Upper lobe of left lung (tissue), 6 donors: ENCODE measurements at regions not wholly inside any gene's neighbourhood (a gene's known extent, or its start where the extent isn't known, plus 50 kb on each side); places are given as distances from the start of the nearest gene placed in this dataset.
"Not testable (repeated sequence)": the region's sequence is repeated elsewhere in the genome, so short reads cannot be mapped to it uniquely, and the experiment has no call there.

ENCODE experiments used
- ATAC-seq, 2 donors: fragments of 200-7000 bp; cut with Tn5 transposase; one replicate each; pipeline ENCODE4 v1.9.1; 2022; ENCODE audit warnings: mild to moderate bottlenecking in 2 of 2, moderate library complexity in 2 of 2; ENCODE audit not compliant: low FRiP score in 2 of 2
- DNase-seq, 2 donors: peaks; one replicate each; pipeline ENCODE4 v3.0.0-alpha.2; 2019 to 2020
- H3K27ac ChIP-seq, 4 donors: fragments of 200-600 bp; sonication (generic); one replicate each; pipeline ENCODE4 v1.5.1; 2016 to 2019
- H3K27me3 ChIP-seq, 4 donors: fragments of 200-600 bp; sonication (generic); one replicate each; pipeline ENCODE4 v1.5.1; 2017 to 2019
- H3K36me3 ChIP-seq, 4 donors: fragments of 200-600 bp; sonication (generic); one replicate each; pipeline ENCODE4 v1.5.1; 2016 to 2019
- H3K4me1 ChIP-seq, 4 donors: fragments of 200-600 bp; sonication (generic); one replicate each; pipeline ENCODE4 v1.5.1; 2018 to 2019
- H3K4me3 ChIP-seq, 4 donors: fragments of 200-600 bp; sonication (generic); one replicate each; pipeline ENCODE4 v1.5.1; 2017 to 2019; ENCODE audit warnings: mild to moderate bottlenecking in 2 of 4, moderate library complexity in 1 of 4
- H3K9me3 ChIP-seq, 4 donors: fragments of 200-600 bp; sonication (generic); one replicate each; pipeline ENCODE4 v1.5.1; 2018 to 2019
- EP300 ChIP-seq, 4 donors: sonication (generic); formaldehyde crosslinking; IDR thresholded peaks; one replicate each; pipeline ENCODE4 v1.5.1; 2017; ENCODE audit warnings: antibody characterized with exemption in 4 of 4, control low read depth in 2 of 4
- POLR2A ChIP-seq, 4 donors: fragments of 450-650 bp; IDR thresholded peaks; one replicate each; pipeline ENCODE4 v1.5.1; 2016 to 2017; ENCODE audit warnings: antibody characterized with exemption in 4 of 4, mild to moderate bottlenecking in 2 of 4
- POLR2AphosphoS5 ChIP-seq, 2 donors: sonication (generic); formaldehyde crosslinking; IDR thresholded peaks; one replicate each; pipeline ENCODE4 v1.5.1; 2017; ENCODE audit warnings: antibody characterized with exemption in 2 of 2
- WGBS, 2 donors: methylation state at CpG; one replicate each; pipeline ENCODE4 v1.1.5; 2017 to 2018; 5-methylcytosine and 5-hydroxymethylcytosine counted together
- TF ChIP-seq, protein P1 (sequence below), 6 experiments: fragments of 450-650 bp in 4 of 6; fragments of 200-600 bp in 2 of 6; sonication (generic) in 2 of 6; IDR thresholded peaks; one replicate each; pipeline ENCODE4 v1.5.1; 2016 to 2019; ENCODE audit warnings: antibody characterized with exemption in 6 of 6
- donor health status: DM: no; HTN: no; CAD: no; lungs with moderate emphysema.
- donor health status: DM: no; HTN: yes; CAD: no; lungs with severe emphysema.

DNA sequence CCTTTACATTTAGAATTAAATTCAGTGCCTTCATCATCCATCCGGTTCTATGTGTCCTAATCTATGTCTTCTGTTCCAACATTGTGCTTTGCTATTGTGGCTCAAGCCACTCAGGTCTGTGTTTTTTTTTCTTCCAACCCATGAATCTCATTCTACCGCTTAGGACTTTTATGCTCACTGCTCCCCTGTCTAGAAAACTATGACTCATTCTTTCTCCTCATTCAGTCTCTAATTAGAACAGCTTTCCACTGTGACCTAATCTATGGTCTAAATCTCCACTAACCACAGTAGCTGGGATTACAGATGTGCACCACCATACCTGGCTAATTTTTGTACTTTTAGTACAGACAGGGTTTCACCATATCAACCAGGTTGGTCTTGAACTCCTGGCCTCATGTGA, 418.7 kb downstream of the KCNJ2 start:
- no peak for DNase-seq
- TF ChIP-seq POLR2AphosphoS5 (IDR thresholded peaks at IDR 0.05) (no peak), EP300 (IDR thresholded peaks at IDR 0.05) (no peak), POLR2A (IDR thresholded peaks at IDR 0.05) (no peak)
- TF ChIP-seq, protein P1, sequence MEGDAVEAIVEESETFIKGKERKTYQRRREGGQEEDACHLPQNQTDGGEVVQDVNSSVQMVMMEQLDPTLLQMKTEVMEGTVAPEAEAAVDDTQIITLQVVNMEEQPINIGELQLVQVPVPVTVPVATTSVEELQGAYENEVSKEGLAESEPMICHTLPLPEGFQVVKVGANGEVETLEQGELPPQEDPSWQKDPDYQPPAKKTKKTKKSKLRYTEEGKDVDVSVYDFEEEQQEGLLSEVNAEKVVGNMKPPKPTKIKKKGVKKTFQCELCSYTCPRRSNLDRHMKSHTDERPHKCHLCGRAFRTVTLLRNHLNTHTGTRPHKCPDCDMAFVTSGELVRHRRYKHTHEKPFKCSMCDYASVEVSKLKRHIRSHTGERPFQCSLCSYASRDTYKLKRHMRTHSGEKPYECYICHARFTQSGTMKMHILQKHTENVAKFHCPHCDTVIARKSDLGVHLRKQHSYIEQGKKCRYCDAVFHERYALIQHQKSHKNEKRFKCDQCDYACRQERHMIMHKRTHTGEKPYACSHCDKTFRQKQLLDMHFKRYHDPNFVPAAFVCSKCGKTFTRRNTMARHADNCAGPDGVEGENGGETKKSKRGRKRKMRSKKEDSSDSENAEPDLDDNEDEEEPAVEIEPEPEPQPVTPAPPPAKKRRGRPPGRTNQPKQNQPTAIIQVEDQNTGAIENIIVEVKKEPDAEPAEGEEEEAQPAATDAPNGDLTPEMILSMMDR (IDR thresholded peaks at IDR 0.05): no peak

DNA sequence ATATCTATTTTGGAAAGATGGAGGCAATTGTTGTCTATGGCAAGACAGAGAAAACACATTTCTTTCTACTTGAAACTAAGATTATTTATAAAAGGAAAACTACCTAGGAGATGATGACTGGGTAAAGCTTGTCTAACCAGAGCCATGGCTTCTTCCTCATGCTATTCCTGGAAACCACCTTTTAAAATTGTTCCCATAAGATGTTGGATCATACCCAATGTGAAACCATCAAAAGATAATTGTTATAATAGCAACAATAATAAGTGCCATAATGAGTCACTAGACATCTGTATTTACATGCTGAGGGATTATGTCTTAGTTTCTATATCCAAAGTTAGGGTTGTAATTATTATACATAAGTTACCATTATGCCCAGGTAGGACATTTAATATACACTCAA, 428.4 kb downstream of the KCNJ2 start:
- no peaks in the 10 kb centered on the region for H3K36me3 ChIP-seq
- H3K4me1 ChIP-seq: no peaks in the 10 kb centered on the region
- H3K9me3 ChIP-seq: no peaks in the 10 kb centered on the region
- H3K4me3 ChIP-seq: no peak overlapping the region
- no peak overlapping the region for H3K27ac ChIP-seq
- no peak for ATAC-seq
- no peak for DNase-seq
- no peaks in the 10 kb centered on the region for H3K27me3 ChIP-seq
- TF ChIP-seq POLR2AphosphoS5 (IDR thresholded peaks at IDR 0.05) (no peak), POLR2A (IDR thresholded peaks at IDR 0.05) (no peak), EP300 (IDR thresholded peaks at IDR 0.05) (no peak)
- TF ChIP-seq, protein P1 (IDR thresholded peaks at IDR 0.05): no peak

More for the DNA sequence above, 418.7 kb downstream of the KCNJ2 start:
- H3K36me3 ChIP-seq: no peaks in the 10 kb centered on the region
- H3K27me3 ChIP-seq: no peaks in the 10 kb centered on the region
- H3K4me3 ChIP-seq: no peak overlapping the region
- 92 to 95% methylated on average over 2 of the region's 2 CpGs for WGBS, 2 donors
- no peak for ATAC-seq
- H3K4me1 ChIP-seq: no peaks in the 10 kb centered on the region
- H3K27ac ChIP-seq: no peak overlapping the region
- H3K9me3 ChIP-seq: no peaks in the 10 kb centered on the region

DNA sequence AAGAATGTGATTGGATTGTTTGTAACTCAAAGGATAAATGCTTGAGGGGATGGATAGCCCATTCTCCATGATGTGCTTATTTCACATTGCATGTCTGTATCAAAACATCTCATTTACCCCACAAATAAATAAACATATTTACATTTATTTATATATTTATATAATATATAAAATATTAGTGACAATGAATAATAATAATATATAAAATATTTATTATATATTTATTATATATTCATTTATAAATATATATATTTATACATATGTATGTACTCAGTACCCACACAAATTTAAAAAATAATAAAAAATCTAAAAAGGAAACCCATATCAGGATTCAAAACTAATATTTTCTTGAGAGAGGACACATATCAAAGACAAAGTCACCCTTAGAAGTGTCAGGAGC, 429.9 kb downstream of the KCNJ2 start:
- ATAC-seq (no peak), DNase-seq (no peak)
- Histone ChIP-seq H3K9me3 (no peaks in the 10 kb centered on the region), H3K4me1 (no peaks in the 10 kb centered on the region), H3K4me3 (no peak overlapping the region), H3K27me3 (no peaks in the 10 kb centered on the region), H3K27ac (no peak overlapping the region), H3K36me3 (no peaks in the 10 kb centered on the region)
- TF ChIP-seq, protein P1 (IDR thresholded peaks at IDR 0.05): no peak
- TF ChIP-seq POLR2A (IDR thresholded peaks at IDR 0.05) (no peak), POLR2AphosphoS5 (IDR thresholded peaks at IDR 0.05) (no peak), EP300 (IDR thresholded peaks at IDR 0.05) (no peak)

DNA sequence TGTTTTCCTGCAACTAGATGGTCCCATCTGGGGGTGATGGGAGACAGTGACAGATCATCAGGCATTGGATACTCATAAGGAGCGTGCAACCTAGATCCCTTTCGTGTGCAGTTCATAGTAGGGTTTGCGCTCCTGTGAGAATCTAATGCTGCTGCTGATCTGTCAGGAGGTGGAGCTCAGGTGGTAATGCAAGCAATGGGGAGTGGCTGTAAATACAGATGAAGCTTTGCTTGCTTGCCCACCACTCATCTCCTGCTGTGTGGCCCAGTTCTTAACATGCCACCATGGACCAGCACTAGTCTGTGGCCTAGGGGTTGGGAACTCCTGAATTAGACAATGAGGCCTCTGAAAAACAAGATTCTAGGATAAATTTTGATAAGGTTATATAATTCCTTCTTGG, 430.6 kb downstream of the KCNJ2 start:
- not testable (repeated sequence) for DNase-seq, H3K4me1 ChIP-seq, ATAC-seq, H3K9me3 ChIP-seq, H3K36me3 ChIP-seq, H3K4me3 ChIP-seq, H3K27me3 ChIP-seq, H3K27ac ChIP-seq
- 93 to 96% methylated on average over 3 of the region's 3 CpGs for WGBS, 2 donors

DNA sequence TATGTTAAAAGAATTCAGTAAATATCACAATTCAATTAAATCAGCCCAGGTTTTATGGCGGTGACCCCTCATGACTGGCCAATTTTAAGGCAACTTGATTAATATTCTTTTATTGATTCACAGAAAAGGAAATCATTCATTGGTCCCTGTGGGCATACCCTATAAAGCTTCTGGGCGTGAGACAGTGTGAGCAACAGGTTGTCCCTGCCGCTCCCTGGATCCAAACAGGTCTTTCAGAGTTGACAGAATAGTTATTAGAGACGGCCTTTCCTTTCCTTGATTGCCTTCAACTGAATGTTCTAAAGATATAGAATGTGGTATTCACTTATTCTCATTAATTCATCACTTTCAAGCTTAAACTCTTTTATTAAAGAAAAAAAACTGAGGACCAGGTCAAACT, 433.9 kb downstream of the KCNJ2 start:
- TF ChIP-seq POLR2A (IDR thresholded peaks at IDR 0.05) (no peak), EP300 (IDR thresholded peaks at IDR 0.05) (no peak), POLR2AphosphoS5 (IDR thresholded peaks at IDR 0.05) (no peak)
- TF ChIP-seq, protein P1 (IDR thresholded peaks at IDR 0.05): no peak
- Histone ChIP-seq H3K27ac (no peak overlapping the region), H3K36me3 (no peaks in the 10 kb centered on the region), H3K4me3 (no peak overlapping the region), H3K9me3 (no peaks in the 10 kb centered on the region), H3K4me1 (no peaks in the 10 kb centered on the region), H3K27me3 (no peaks in the 10 kb centered on the region)
- WGBS, 2 donors: 93 to 94% methylated on average over 4 of the region's 4 CpGs
- ATAC-seq (no peak), DNase-seq (no peak)
